Dedifferentiated amniotic fluid mesenchymal stem cell (primary cell): ENCODE measurements at regions not wholly inside any gene's neighbourhood (a gene's known extent, or its start where the extent isn't known, plus 50 kb on each side); places are given as distances from the start of the nearest gene placed in this dataset.

Experiments
- DNase-seq: peaks from one replicate; pipeline ENCODE4 v3.0.0-alpha.2; 2016; ENCODE audit errors: extremely low spot score

DNA sequence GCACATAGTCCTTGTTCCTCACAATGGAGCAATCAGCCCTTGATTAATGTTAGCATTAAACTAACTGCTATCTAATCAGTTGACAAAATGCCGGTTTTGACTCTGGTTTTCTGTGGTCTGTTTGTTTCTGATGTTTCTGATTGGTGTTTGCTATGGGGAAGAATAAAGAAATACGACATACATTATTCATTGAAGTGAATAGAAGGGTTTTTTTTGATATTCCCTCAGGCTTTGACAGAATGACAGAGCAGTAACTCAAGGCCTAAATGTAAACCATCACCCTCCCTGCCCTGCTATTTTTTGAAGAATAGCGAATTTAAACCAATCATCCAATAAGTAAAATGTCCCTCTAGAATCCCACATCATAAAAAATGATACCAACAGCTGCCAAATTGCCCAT, 65.5 kb upstream of the HS3ST1 start:
- no peak for DNase-seq

GRCh38 chr4:11489453-11490083, 60.9 kb upstream of the HS3ST1 start:
- no peak for DNase-seq

DNA sequence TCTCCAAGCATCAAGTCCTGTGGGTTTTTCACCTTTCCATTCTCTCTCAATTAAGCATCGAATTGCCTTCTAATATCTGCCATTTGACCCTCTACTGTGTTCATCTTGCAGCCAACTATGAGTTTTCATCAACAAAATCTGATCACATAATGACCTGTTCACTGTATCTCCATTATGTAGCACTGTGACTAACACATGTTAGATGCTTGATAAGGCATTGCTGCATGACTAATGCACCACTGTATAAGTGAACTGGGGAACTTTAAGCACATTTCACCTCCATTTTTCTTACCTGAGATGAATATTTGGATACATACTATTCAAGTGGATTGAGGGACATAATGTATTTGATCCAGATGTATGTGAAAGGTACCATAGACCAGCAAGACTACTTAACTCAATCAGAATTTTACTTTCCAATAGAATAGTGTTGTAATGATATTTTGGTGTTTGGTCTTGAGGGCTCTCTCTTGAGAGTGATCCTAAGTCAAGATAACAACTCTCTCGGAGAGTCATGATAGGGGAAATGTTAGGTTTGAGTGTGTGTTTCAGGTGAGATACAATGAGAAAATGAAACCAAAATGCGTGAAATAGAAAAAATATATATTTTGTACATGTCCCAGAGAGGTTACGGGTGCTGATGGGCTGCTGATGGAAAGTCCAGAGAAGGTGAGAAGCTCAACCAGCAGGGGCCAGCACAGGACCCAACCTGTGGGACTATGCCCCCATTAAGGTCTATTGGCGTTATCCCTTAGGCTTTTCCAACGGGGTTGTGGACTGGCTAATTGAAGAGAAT, 60.2 kb upstream of the HS3ST1 start:
- no peak for DNase-seq

GRCh38 chr4:11487868-11488544, 59.3 kb upstream of the HS3ST1 start:
- no peak for DNase-seq

GRCh38 chr4:11487139-11487538, 58.4 kb upstream of the HS3ST1 start:
- no peak for DNase-seq

GRCh38 chr4:11485926-11486325, 57.2 kb upstream of the HS3ST1 start:
- DNase-seq, result no peak

DNA sequence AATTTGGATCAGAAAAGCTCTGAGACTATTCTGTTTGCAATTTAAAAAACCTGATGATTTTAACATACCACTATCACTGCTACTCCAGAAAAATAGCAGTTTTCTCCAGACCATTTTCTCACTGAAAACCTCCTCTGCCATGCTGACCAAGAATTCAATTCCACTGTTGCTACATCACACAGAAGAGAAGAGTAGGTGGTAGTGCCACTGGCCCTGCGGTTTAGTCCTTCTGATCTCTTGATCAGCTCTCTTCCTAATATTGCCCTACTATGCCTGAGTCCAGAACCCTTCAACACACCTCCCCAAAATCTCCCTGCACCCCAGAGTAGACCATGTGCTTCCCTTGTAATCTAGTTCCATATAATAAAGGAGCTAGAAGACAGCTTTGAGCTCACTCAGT, 55.8 kb upstream of the HS3ST1 start:
- DNase-seq, result no peak

DNA sequence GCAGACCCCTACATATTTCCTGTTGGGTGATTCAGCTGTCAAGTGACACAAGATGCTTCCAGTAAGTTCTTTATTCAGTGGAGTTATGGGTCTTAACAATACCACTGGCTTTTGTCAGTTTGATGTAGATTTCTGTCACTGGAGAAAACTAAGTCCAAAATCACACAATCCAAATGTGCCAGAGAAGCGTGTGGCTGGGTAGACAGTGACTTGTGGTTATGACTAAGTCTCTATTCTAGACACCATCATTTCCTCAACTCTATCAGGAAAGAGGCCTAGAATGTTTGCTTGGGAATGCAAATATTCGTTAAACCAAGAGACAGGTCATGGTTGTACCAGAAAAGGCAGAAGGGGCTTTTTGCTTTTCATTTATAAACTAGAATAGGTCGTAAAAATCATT, 54.4 kb upstream of the HS3ST1 start:
- DNase-seq, result no peak

DNA sequence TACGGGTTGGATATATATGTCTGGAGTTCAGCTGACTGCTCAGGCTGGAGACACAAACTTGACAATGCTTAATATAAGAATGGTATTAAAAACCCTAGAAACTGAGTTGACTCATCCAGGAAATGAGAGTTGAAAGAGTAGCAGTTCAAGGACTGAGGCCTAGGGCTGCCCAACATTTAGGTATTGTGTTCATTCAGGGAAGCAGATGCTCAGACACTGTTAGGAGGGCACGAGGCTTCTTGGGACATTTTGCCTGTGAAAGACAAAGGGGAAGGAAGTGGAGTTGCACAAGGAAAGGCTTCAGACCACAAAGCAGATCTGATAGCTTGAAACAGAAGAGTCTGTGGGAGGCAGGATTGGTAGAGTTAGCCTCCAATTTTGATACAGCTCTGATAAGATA, 52.0 kb upstream of the HS3ST1 start:
- no peak for DNase-seq
